MG63 (cell line): ENCODE measurements at regions not wholly inside any gene's neighbourhood (a gene's known extent, or its start where the extent isn't known, plus 50 kb on each side); places are given as distances from the start of the nearest gene placed in this dataset.
A peak's percentile ranks its signal among the peaks of the same experiment; 100 is the strongest.
"Not testable (repeated sequence)": the region's sequence is repeated elsewhere in the genome, so short reads cannot be mapped to it uniquely, and the experiment has no call there.

Experiments used
- DNase-seq: peaks from one replicate; pipeline ENCODE4 v3.0.0-alpha.2; 2020
- H3K27me3 ChIP-seq: fragments of 250-450 bp; sonication (Bioruptor Pico); 2 replicates; pipeline ENCODE4 v1.5.1; 2020; ENCODE audit warnings: mild to moderate bottlenecking, moderate library complexity
- H3K36me3 ChIP-seq: fragments of 250-450 bp; sonication (Bioruptor Pico); 2 replicates; pipeline ENCODE4 v1.5.1; 2020; ENCODE audit warnings: mild to moderate bottlenecking, moderate library complexity
- H3K4me3 ChIP-seq: fragments of 250-450 bp; sonication (Bioruptor Pico); 2 replicates; pipeline ENCODE4 v1.5.1; 2020; ENCODE audit warnings: mild to moderate bottlenecking, moderate library complexity
- H3K9me3 ChIP-seq: fragments of 250-450 bp; sonication (Bioruptor Pico); 2 replicates; pipeline ENCODE4 v1.5.1; 2020; ENCODE audit warnings: mild to moderate bottlenecking, moderate library complexity

DNA sequence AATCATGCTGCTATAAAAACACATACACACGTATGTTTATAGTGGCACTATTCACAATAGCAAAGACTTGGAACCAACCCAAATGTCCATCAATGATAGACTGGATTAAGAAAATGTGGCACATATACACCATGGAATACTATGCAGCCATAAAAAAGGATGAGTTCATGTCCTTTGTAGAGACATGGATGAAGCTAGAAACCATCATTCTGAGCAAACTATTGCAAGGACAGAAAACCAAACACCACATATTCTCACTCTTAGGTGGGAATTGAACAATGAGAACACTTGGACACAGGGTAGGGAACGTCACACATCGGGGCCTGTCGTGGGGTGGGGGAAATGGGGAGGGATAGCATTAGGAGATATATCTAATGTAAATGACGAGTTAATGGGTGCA lies 97.1 kb upstream of the PRKCQ start:
- not testable (repeated sequence) for H3K27me3 ChIP-seq, H3K36me3 ChIP-seq, H3K4me3 ChIP-seq, H3K9me3 ChIP-seq, DNase-seq

GRCh38 chr10:6674291-6674690 lies 94.2 kb upstream of the PRKCQ start:
- no peak for DNase-seq
- Histone ChIP-seq H3K27me3 (no peaks in the 10 kb centered on the region; the same call in 1 of the 2 replicates), H3K9me3 (no peaks in the 10 kb centered on the region), H3K36me3 (no peaks in the 10 kb centered on the region), H3K4me3 (no peak overlapping the region)

GRCh38 chr10:6671976-6672375 lies 91.9 kb upstream of the PRKCQ start:
- Histone ChIP-seq H3K4me3 (no peak overlapping the region), H3K36me3 (no peaks in the 10 kb centered on the region), H3K9me3 (no peaks in the 10 kb centered on the region), H3K27me3 (peaks cover 3% of the 10 kb centered on the region)
- no peak for DNase-seq

DNA sequence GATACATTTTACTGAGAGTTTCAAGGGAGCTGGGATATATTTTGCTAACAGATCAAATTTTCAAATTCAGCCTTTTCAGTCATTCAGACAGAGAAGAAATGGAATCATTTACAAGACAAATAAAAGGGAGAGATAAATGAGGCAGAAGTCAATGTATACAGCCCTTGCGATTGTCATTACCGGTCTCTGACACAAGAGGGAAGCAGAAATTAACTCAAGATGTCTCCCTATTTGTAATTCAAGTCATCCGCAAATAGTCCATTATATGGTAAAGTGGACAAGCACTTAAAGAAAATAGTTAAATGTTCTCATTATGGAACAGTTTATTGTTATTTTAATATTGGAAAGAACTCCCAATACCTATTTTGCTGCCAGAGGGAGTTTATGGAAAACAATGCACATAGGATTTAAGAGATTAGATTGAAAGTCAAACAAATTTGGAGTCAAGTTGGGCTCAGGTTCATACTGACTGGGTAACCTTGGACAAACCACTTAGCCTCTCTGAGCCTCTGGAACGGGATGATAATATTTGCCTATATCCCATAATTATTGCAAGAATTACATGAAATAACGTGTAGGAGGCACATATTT lies 89.3 kb upstream of the PRKCQ start:
- Histone ChIP-seq H3K27me3 (peaks cover 3% of the 10 kb centered on the region), H3K9me3 (no peaks in the 10 kb centered on the region), H3K4me3 (no peak overlapping the region), H3K36me3 (no peaks in the 10 kb centered on the region)
- no peak for DNase-seq

- H3K36me3 ChIP-seq = no peaks in the 10 kb centered on the region
- H3K4me3 ChIP-seq = no peak overlapping the region
- no peaks in the 10 kb centered on the region for H3K9me3 ChIP-seq
- peaks cover 4% of the 10 kb centered on the region; the same call in 1 of the 2 replicates for H3K27me3 ChIP-seq
- DNase-seq = peak; percentile 10
These were observed 87.7 kb upstream of the PRKCQ start for GRCh38 chr10:6667679-6668270.

- DNase-seq = no peak
- Histone ChIP-seq H3K9me3 (no peaks in the 10 kb centered on the region), H3K4me3 (no peak overlapping the region), H3K27me3 (peaks cover 4% of the 10 kb centered on the region; the same call in 1 of the 2 replicates), H3K36me3 (no peaks in the 10 kb centered on the region)
These were observed 87.1 kb upstream of the PRKCQ start for GRCh38 chr10:6667150-6667549.

DNA sequence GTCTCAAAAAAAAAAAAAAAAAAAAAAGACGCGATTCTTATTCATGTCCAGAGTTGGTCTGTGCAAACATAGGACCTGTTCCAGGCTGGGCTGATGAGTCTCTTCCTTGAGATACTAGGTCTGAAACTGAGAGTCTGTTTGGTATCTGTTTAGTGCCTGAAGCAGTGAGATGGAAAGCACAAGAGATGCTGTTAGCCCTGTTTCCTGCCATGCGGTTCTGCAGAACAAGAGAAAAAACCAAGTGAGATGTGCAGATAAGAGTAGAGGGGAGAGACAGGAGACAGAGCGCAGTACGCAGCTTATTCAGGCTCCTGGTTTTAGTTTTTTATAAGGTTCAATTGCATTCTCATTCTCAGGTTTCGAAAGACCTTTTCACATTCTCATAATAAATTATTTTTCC lies 85.8 kb upstream of the PRKCQ start:
- Histone ChIP-seq H3K9me3 (no peaks in the 10 kb centered on the region), H3K27me3 (peaks cover 11% of the 10 kb centered on the region), H3K4me3 (no peak overlapping the region), H3K36me3 (no peaks in the 10 kb centered on the region)
- no peak for DNase-seq

DNA sequence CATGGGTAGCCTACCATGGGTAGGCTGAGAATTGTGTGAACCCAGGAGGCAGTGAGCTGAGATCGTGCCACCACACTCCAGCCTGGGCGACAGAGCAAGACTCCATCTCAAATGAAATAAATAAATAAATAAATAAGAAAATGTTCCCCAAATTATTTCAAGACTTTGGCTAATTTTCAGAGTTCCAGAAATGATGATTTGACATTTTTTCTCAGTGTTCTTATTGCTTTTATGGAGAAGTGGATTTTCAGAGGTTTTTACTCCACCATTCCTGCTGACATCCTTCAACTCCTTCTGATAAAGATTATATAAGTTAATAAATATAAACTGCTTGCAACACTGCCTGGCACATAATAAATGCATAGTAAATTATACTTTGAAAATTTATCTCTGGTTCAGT lies 80.4 kb upstream of the PRKCQ start:
- Histone ChIP-seq H3K9me3 (no peaks in the 10 kb centered on the region), H3K36me3 (no peaks in the 10 kb centered on the region), H3K27me3 (peaks cover 27% of the 10 kb centered on the region), H3K4me3 (no peak overlapping the region)
- DNase-seq = no peak

GRCh38 chr10:6659451-6659850 lies 79.4 kb upstream of the PRKCQ start:
- no peaks in the 10 kb centered on the region for H3K36me3 ChIP-seq
- H3K4me3 ChIP-seq = no peak overlapping the region
- no peak for DNase-seq
- peaks cover 29% of the 10 kb centered on the region for H3K27me3 ChIP-seq
- no peaks in the 10 kb centered on the region for H3K9me3 ChIP-seq

DNA sequence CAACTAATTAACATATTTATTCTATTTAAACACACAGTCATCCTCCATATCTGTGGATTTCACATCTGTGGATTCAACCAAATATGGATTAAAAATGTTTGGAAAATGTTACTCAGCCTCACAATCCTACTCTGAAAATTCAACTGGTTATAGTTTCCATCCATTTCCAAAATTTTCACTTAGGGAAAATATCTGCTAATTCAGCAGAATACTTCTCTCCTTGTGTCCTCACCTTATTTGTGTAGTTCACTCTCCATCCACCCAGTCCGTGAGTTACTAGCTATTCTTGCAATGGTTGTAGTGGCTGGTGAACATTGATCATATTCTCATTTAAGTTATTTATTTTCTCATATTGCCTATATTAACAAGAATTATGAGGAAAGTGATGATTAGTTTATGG lies 77.6 kb upstream of the PRKCQ start:
- Histone ChIP-seq H3K27me3 (peaks cover 42% of the 10 kb centered on the region), H3K9me3 (no peaks in the 10 kb centered on the region), H3K36me3 (no peaks in the 10 kb centered on the region), H3K4me3 (no peak overlapping the region)
- DNase-seq = no peak

GRCh38 chr10:6657196-6657595 lies 77.1 kb upstream of the PRKCQ start:
- no peaks in the 10 kb centered on the region for H3K9me3 ChIP-seq
- no peak for DNase-seq
- no peaks in the 10 kb centered on the region for H3K36me3 ChIP-seq
- H3K4me3 ChIP-seq = no peak overlapping the region
- H3K27me3 ChIP-seq = peaks cover 42% of the 10 kb centered on the region

DNA sequence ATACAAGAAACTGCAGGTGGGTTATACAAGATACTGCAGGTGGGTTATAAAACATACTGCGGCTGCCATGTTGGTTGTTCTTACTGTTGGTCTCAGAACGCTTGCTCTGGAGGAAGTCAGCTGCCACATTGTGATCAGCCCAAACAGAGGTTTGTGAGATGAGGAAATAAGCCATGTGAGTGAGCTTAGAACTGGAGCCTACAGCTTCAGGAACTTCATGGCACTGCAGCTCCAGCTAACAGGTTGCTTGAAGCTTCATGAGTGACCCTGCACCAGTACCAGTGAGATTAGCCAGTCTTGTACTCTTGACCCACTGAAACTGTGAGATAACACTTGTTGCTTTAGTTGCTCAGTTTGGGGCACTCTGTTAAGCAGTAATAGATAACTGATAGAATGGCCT lies 74.5 kb upstream of the PRKCQ start:
- Histone ChIP-seq H3K36me3 (no peaks in the 10 kb centered on the region), H3K27me3 (peaks cover 38% of the 10 kb centered on the region), H3K9me3 (no peaks in the 10 kb centered on the region), H3K4me3 (no peak overlapping the region)
- no peak for DNase-seq

- peaks cover 32% of the 10 kb centered on the region for H3K27me3 ChIP-seq
- H3K4me3 ChIP-seq = no peak overlapping the region
- H3K36me3 ChIP-seq = no peaks in the 10 kb centered on the region
- DNase-seq = no peak
- H3K9me3 ChIP-seq = no peaks in the 10 kb centered on the region
These were observed 70.5 kb upstream of the PRKCQ start for GRCh38 chr10:6650586-6650985.

DNA sequence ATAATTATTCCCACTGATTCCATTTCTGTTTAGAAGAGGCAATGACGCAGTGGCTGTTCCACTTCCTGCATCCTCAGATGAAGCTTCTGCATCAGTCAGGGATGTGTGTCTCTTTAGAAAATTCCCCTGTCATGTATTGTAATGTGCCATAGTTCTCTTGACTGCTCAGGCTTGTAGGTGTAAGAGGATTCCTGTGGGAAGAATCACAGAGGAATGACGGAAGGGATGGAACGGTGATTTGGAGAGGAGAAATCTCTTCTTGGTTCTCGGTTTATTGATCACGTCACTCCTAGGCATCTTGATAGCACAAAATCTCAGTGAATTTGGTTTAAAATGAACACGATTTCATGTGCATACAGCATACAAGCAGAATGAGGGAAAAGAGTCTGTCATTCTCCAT lies 69.8 kb upstream of the PRKCQ start:
- H3K36me3 ChIP-seq = no peaks in the 10 kb centered on the region
- H3K9me3 ChIP-seq = no peaks in the 10 kb centered on the region
- no peak overlapping the region for H3K4me3 ChIP-seq
- no peak for DNase-seq
- peaks cover 32% of the 10 kb centered on the region for H3K27me3 ChIP-seq

DNA sequence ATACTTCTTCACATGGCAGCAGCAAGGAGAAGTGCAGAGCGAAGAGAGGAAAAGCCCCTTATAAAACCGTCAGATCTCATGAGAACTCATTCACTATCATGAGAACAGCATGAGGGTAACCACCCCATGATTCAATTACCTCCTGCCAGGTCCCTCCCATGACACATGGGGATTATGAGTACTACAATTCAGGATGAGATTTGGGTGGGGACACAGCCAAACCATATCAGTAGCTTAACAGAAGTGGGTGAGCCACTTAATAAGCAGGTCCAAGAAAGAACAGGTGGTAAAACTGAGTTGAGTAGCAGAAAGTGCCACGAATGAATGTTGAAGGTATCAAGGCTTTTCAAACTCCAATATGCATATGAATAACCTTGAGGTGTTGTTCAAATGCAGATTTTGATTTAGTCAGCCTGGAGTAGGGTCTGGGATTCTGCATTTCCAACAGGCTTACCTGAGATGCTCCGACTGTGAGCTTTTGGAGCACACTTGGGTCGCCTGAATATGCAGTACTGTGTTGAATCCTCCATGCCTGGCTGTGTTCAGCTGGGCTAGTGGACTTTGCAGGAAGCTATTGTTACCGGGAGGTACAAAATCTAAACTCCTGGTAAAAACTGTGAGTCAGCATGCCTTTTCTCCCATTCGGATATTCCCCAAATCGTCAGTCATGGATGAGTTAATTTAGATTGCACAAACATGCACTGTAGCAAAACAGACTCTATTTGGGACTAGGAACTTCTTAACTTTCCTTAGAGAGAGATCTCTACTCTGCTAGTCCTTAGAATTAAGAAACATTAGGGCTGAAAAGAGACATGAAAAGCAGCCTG lies 69.0 kb upstream of the PRKCQ start:
- no peak for DNase-seq
- H3K27me3 ChIP-seq = peaks cover 32% of the 10 kb centered on the region

GRCh38 chr10:6647811-6648526 lies 67.9 kb upstream of the PRKCQ start:
- H3K36me3 ChIP-seq = no peaks in the 10 kb centered on the region
- no peaks in the 10 kb centered on the region for H3K9me3 ChIP-seq
- peaks cover 28% of the 10 kb centered on the region for H3K27me3 ChIP-seq
- no peak overlapping the region for H3K4me3 ChIP-seq
- peak; percentile 44 for DNase-seq

More for the DNA sequence above, 69.0 kb upstream of the PRKCQ start:
- H3K9me3 ChIP-seq = no peaks in the 10 kb centered on the region
- H3K36me3 ChIP-seq = no peaks in the 10 kb centered on the region
- no peak overlapping the region for H3K4me3 ChIP-seq

DNA sequence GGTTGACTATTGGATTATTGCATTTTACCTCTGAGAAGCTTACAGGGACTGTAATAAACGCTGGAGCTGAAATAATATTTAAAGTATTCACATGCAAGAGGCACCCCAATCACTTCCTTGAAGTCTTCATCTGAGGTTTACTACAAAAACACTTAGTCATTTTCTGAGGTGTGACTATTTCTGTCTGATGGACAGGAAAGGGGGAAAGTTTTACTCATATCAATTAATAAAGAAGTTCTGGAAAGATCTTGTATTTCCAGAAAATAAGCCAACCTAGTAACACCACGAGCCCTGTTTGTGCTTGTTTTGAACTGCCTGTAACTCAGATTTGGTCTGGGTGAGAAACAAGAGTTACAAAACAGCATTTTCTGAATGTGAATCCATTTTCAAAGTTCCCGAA lies 63.9 kb upstream of the PRKCQ start:
- H3K36me3 ChIP-seq = no peaks in the 10 kb centered on the region
- DNase-seq = no peak
- H3K4me3 ChIP-seq = no peak overlapping the region
- H3K27me3 ChIP-seq = peaks cover 21% of the 10 kb centered on the region
- no peaks in the 10 kb centered on the region for H3K9me3 ChIP-seq
